Neutrophil (primary cell): ENCODE measurements at regions not wholly inside any gene's neighbourhood (a gene's known extent, or its start where the extent isn't known, plus 50 kb on each side); places are given as distances from the start of the nearest gene placed in this dataset.
"Not testable (repeated sequence)": the region's sequence is repeated elsewhere in the genome, so short reads cannot be mapped to it uniquely, and the experiment has no call there.

Source experiments
- H3K27ac ChIP-seq: fragments of 200-600 bp; sonication (generic); 2 replicates; pipeline ENCODE4 v1.5.1; 2016; ENCODE audit warnings: mild to moderate bottlenecking, moderate library complexity
- H3K27me3 ChIP-seq: fragments of 200-600 bp; sonication (generic); 2 replicates; pipeline ENCODE4 v1.6.0; 2016; ENCODE audit warnings: mild to moderate bottlenecking
- H3K36me3 ChIP-seq: fragments of 200-600 bp; sonication (generic); 2 replicates; pipeline ENCODE4 v1.5.1; 2017
- H3K4me1 ChIP-seq, 2 experiments: fragments of 200-600 bp in 1 of 2; sonication (generic) in 1 of 2; 1 replicate in 1 of 2; 2 replicates in 1 of 2; pipeline versions ENCODE4 v1.5.1 to v1.6.1; 2013 to 2016; ENCODE audit warnings: low read depth in 1 of 2, low read length in 1 of 2, mild to moderate bottlenecking in 1 of 2, moderate library complexity in 1 of 2; ENCODE audit not compliant: control insufficient read depth in 1 of 2, insufficient read depth in 1 of 2
- H3K4me3 ChIP-seq, 2 experiments: fragments of 200-600 bp in 1 of 2; sonication (generic) in 1 of 2; 1 replicate in 1 of 2; 2 replicates in 1 of 2; pipeline ENCODE4 v1.5.1; 2013 to 2016; ENCODE audit warnings: low read depth in 1 of 2, low read length in 1 of 2, mild to moderate bottlenecking in 1 of 2, moderate library complexity in 1 of 2
- H3K9me3 ChIP-seq: fragments of 200-600 bp; sonication (generic); 2 replicates; pipeline ENCODE4 v1.5.1; 2016
- CTCF ChIP-seq: fragments of 200-600 bp; sonication (generic); IDR thresholded peaks from 2 replicates; pipeline ENCODE4 v1.5.1; 2016; ENCODE audit warnings: antibody characterized with exemption

- TF ChIP-seq CTCF: no peak
- Histone ChIP-seq H3K27me3 (peaks cover 26% of the 10 kb centered on the region), H3K9me3 (no peaks in the 10 kb centered on the region), H3K27ac (no peak overlapping the region), H3K36me3 (no peaks in the 10 kb centered on the region), H3K4me3 (no peak overlapping the region), H3K4me1 (no peaks in the 10 kb centered on the region)
These were observed 58.3 kb upstream of the SHB start for GRCh38 chr9:38127271-38127839.

GRCh38 chr9:38126730-38127129 is 57.7 kb upstream of the SHB start:
- no peaks in the 10 kb centered on the region for H3K9me3 ChIP-seq

GRCh38 chr9:38125889-38126288 is 56.9 kb upstream of the SHB start:
- Histone ChIP-seq H3K9me3 (no peaks in the 10 kb centered on the region), H3K4me3 (no peak overlapping the region), H3K27ac (no peak overlapping the region), H3K36me3 (no peaks in the 10 kb centered on the region), H3K4me1 (no peaks in the 10 kb centered on the region), H3K27me3 (peaks cover 28% of the 10 kb centered on the region)
- no peak for TF ChIP-seq CTCF

More at GRCh38 chr9:38126730-38127129, 57.7 kb upstream of the SHB start:
- no peak overlapping the region for H3K27ac ChIP-seq
- peaks cover 25% of the 10 kb centered on the region for H3K27me3 ChIP-seq
- no peak for TF ChIP-seq CTCF
- no peaks in the 10 kb centered on the region for H3K36me3 ChIP-seq
- H3K4me3 ChIP-seq: no peak overlapping the region
- H3K4me1 ChIP-seq: no peaks in the 10 kb centered on the region

- H3K36me3 ChIP-seq, H3K4me3 ChIP-seq, H3K4me1 ChIP-seq, H3K9me3 ChIP-seq, H3K27ac ChIP-seq: not testable (repeated sequence)
- peaks cover 30% of the 10 kb centered on the region for H3K27me3 ChIP-seq
These were observed 54.3 kb upstream of the SHB start for GRCh38 chr9:38123359-38123758.

GRCh38 chr9:38120961-38121360 is 51.9 kb upstream of the SHB start:
- Histone ChIP-seq H3K36me3 (no peaks in the 10 kb centered on the region), H3K27me3 (peaks cover 19% of the 10 kb centered on the region), H3K4me3 (no peak overlapping the region), H3K9me3 (no peaks in the 10 kb centered on the region), H3K4me1 (no peaks in the 10 kb centered on the region), H3K27ac (no peak overlapping the region)
- no peak for TF ChIP-seq CTCF

GRCh38 chr9:38119560-38120236 is 50.7 kb upstream of the SHB start:
- H3K9me3 ChIP-seq: no peaks in the 10 kb centered on the region
- no peak for TF ChIP-seq CTCF
- peaks cover 19% of the 10 kb centered on the region for H3K27me3 ChIP-seq
- no peaks in the 10 kb centered on the region for H3K36me3 ChIP-seq
- no peaks in the 10 kb centered on the region for H3K4me1 ChIP-seq
- H3K27ac ChIP-seq: no peak overlapping the region
- H3K4me3 ChIP-seq: no peak overlapping the region
